HL-60 (cell line): ENCODE measurements at regions not wholly inside any gene's neighbourhood (a gene's known extent, or its start where the extent isn't known, plus 50 kb on each side); places are given as distances from the start of the nearest gene placed in this dataset.
A peak's percentile ranks its signal among the peaks of the same experiment; 100 is the strongest.

Experiments
- POLR2AphosphoS5 ChIP-seq: IDR thresholded peaks from 2 replicates; pipeline ENCODE4 v1.6.1; 2012; ENCODE audit warnings: low read depth
- TF ChIP-seq, protein P1 (sequence below): IDR thresholded peaks from one replicate; pipeline ENCODE4 v1.5.1; 2011; ENCODE audit warnings: low read length, control low read depth, inconsistent platforms; ENCODE audit not compliant: insufficient read depth

DNA sequence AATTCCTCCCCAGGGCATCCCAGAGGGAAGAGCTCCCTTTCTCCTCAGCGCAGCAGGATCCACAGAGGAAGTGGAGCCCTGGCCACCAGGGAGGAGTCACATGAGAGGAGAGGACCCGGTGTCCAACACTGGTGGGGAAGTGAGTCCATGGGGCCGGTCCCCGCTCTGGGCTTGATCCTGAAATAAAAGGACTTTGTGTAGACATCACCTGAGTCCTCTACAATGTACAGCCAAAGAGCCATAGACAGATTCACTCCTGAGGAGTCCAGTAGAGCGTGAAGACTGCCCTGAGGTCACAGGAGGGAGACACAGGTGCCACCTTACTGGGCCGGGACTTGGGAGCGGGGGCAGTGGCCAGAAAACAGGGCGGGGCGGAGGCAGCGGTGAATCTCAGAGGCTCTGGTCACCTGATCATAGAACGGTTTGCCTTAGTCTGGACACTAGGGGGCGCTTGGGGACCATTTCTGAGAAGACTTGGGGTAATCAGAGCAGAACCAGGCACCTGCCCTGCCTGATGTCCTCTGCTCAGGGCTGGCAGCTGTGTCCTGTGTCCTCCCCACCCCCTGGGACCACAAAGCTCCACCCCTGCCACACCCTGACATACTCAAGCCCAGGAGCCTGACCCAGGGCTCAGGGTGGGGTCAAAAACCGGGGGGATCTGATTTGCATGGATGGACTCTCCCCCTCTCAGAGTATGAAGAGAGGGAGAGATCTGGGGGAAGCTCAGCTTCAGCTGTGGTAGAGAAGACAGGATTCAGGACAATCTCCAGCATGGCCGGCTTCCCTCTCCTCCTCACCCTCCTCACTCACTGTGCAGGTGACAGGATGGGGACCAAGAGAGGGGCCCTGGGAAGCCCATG lies 112.7 kb downstream of the VPREB1 start:
- TF ChIP-seq, protein P1, sequence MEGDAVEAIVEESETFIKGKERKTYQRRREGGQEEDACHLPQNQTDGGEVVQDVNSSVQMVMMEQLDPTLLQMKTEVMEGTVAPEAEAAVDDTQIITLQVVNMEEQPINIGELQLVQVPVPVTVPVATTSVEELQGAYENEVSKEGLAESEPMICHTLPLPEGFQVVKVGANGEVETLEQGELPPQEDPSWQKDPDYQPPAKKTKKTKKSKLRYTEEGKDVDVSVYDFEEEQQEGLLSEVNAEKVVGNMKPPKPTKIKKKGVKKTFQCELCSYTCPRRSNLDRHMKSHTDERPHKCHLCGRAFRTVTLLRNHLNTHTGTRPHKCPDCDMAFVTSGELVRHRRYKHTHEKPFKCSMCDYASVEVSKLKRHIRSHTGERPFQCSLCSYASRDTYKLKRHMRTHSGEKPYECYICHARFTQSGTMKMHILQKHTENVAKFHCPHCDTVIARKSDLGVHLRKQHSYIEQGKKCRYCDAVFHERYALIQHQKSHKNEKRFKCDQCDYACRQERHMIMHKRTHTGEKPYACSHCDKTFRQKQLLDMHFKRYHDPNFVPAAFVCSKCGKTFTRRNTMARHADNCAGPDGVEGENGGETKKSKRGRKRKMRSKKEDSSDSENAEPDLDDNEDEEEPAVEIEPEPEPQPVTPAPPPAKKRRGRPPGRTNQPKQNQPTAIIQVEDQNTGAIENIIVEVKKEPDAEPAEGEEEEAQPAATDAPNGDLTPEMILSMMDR: peak; percentile 50
- no peak for TF ChIP-seq POLR2AphosphoS5
